Kidney (tissue), 13 donors: ENCODE measurements at regions not wholly inside any gene's neighbourhood (a gene's known extent, or its start where the extent isn't known, plus 50 kb on each side); places are given as distances from the start of the nearest gene placed in this dataset.

ENCODE experiments used
- DNase-seq, 5 donors: peaks; one replicate each; pipeline ENCODE4 v3.0.0-alpha.2; 2013 to 2020
- FAIRE-seq: peaks from 2 replicates; lab custom pipeline; 2012; peaks lifted over from hg19 to GRCh38; lab: Jason Lieb, UNC
- H3K27ac ChIP-seq, 2 donors: one replicate each; pipeline ENCODE4 v1.7.0; 2013; ENCODE audit warnings: low read depth in 2 of 2, low read length in 2 of 2, inconsistent platforms in 1 of 2
- H3K27me3 ChIP-seq: one replicate; pipeline ENCODE4 v1.7.1; 2013; ENCODE audit warnings: low read length, inconsistent platforms; ENCODE audit not compliant: control insufficient read depth, insufficient read depth
- H3K36me3 ChIP-seq, 3 donors: one replicate each; pipeline versions ENCODE4 v1.7.0 to v1.7.1; 2013; ENCODE audit warnings: low read length in 3 of 3, control low read depth in 1 of 3, inconsistent platforms in 1 of 3; ENCODE audit not compliant: insufficient read depth in 3 of 3, control insufficient read depth in 2 of 3
- H3K4me1 ChIP-seq, 3 donors: one replicate each; pipeline versions ENCODE4 v1.7.0 to v1.7.1; 2013; ENCODE audit warnings: low read length in 3 of 3, inconsistent platforms in 1 of 3, low read depth in 1 of 3; ENCODE audit not compliant: control insufficient read depth in 2 of 3, insufficient read depth in 2 of 3
- H3K4me3 ChIP-seq, 3 donors: one replicate each; pipeline versions ENCODE4 v1.7.0 to v1.8.1; 2013; ENCODE audit warnings: low read length in 3 of 3, control low read depth in 1 of 3, inconsistent platforms in 1 of 3
- H3K9ac ChIP-seq, 3 donors: one replicate each; pipeline versions ENCODE4 v1.7.0 to v1.7.1; 2013; ENCODE audit warnings: low read length in 3 of 3, control low read depth in 1 of 3, inconsistent platforms in 1 of 3
- H3K9me3 ChIP-seq, 3 donors: one replicate each; pipeline versions ENCODE4 v1.7.0 to v1.7.1; 2013; ENCODE audit warnings: low read length in 3 of 3, control low read depth in 1 of 3, inconsistent platforms in 1 of 3; ENCODE audit not compliant: control insufficient read depth in 2 of 3, insufficient read depth in 1 of 3
- CTCF ChIP-seq: IDR thresholded peaks from 3 replicates; pipeline ENCODE4 v1.5.1; 2012; ENCODE audit warnings: mild to moderate bottlenecking, moderate library complexity, borderline replicate concordance; ENCODE audit not compliant: insufficient read depth; ENCODE audit errors: extremely low read depth
- intact Hi-C: fragments of 100-400 bp; cut with DNase I; formaldehyde crosslinking; loops from one replicate; pipeline ENCODE4 v1.11.1; 2022
- donor health status: control.
- donor health status: control.
- donor health status: control.
- donor health status: control.
- donor health status: control.
- donor health status: DM: yes; HTN: yes; CAD: no.
- donor health status: Normal renal cell carcinoma (clear cell type).

GRCh38 chr4:11700751-11701226 lies 272.1 kb upstream of the HS3ST1 start:
- no peak for TF ChIP-seq CTCF
- Histone ChIP-seq H3K9ac (no peak overlapping the region), H3K4me3 (no peak overlapping the region), H3K27ac (no peak overlapping the region), H3K9me3 (no peaks in the 10 kb centered on the region), H3K4me1 (no peaks in the 10 kb centered on the region), H3K27me3 (no peaks in the 10 kb centered on the region), H3K36me3 (no peaks in the 10 kb centered on the region)
- no peak for DNase-seq
- intact Hi-C loops, result no loop called here
- no peak for FAIRE-seq

GRCh38 chr4:11698846-11699590 lies 270.3 kb upstream of the HS3ST1 start:
- FAIRE-seq (no peak), DNase-seq (no peak)
- Histone ChIP-seq H3K9me3 (no peaks in the 10 kb centered on the region), H3K36me3 (no peaks in the 10 kb centered on the region), H3K27me3 (no peaks in the 10 kb centered on the region), H3K4me1 (no peaks in the 10 kb centered on the region), H3K27ac (no peak overlapping the region), H3K4me3 (no peak overlapping the region), H3K9ac (no peak overlapping the region)
- TF ChIP-seq CTCF, result no peak
- intact Hi-C loops, result no loop called here

GRCh38 chr4:11698033-11698432 lies 269.3 kb upstream of the HS3ST1 start:
- DNase-seq (no peak), FAIRE-seq (no peak)
- H3K27me3 ChIP-seq, result no peaks in the 10 kb centered on the region
- H3K27ac ChIP-seq, result no peak overlapping the region
- TF ChIP-seq CTCF, result no peak
- no peaks in the 10 kb centered on the region for H3K36me3 ChIP-seq
- no peaks in the 10 kb centered on the region for H3K4me1 ChIP-seq
- peaks cover 0 to 4% (median 2%) of the 10 kb centered on the region in 3 donors for H3K9me3 ChIP-seq
- no peak overlapping the region for H3K4me3 ChIP-seq
- no peak overlapping the region for H3K9ac ChIP-seq
- intact Hi-C loops, result no loop called here
